Neural cell (in vitro differentiated cells): ENCODE measurements at regions not wholly inside any gene's neighbourhood (a gene's known extent, or its start where the extent isn't known, plus 50 kb on each side); places are given as distances from the start of the nearest gene placed in this dataset.
"Not testable (repeated sequence)": the region's sequence is repeated elsewhere in the genome, so short reads cannot be mapped to it uniquely, and the experiment has no call there.

Source experiments
- H2AFZ ChIP-seq: fragments of 200-600, 300-800 bp; sonication (generic), shearing (Covaris generic); 2 replicates; pipeline ENCODE4 v1.6.0; 2014; ENCODE audit warnings: low read depth, mild to moderate bottlenecking, antibody characterized with exemption, low read length, moderate library complexity
- H3F3A ChIP-seq: fragments of 200-600 bp; shearing (Covaris generic); 2 replicates; pipeline ENCODE4 v1.6.1; 2016; ENCODE audit warnings: mild to moderate bottlenecking, moderate library complexity, mixed read lengths, antibody characterized with exemption, low read length; ENCODE audit not compliant: insufficient read depth, poor library complexity, severe bottlenecking
- H3K27ac ChIP-seq: fragments of 200-600, 300-800 bp; sonication (generic), shearing (Covaris generic); 2 replicates; pipeline ENCODE4 v1.5.1; 2014; ENCODE audit warnings: mild to moderate bottlenecking, low read length, moderate library complexity
- H3K27me3 ChIP-seq: fragments of 300-800, 200-600 bp; sonication (generic), shearing (Covaris generic); 2 replicates; pipeline ENCODE4 v1.6.0; 2014; ENCODE audit warnings: mild to moderate bottlenecking, low read depth, low read length, moderate library complexity; ENCODE audit not compliant: insufficient read depth
- H3K36me3 ChIP-seq: fragments of 300-800, 200-600 bp; sonication (generic), shearing (Covaris generic); 2 replicates; pipeline ENCODE4 v1.5.1; 2014; ENCODE audit warnings: mild to moderate bottlenecking, antibody characterized with exemption, low read length, moderate library complexity; ENCODE audit not compliant: insufficient read depth
- H3K4me2 ChIP-seq: fragments of 300-800, 200-600 bp; sonication (generic), shearing (Covaris generic); 2 replicates; pipeline ENCODE4 v1.6.0; 2014; ENCODE audit warnings: mild to moderate bottlenecking, low read length
- H3K4me3 ChIP-seq: fragments of 300-800, 200-600 bp; sonication (generic), shearing (Covaris generic); 2 replicates; pipeline ENCODE4 v1.5.1; 2014; ENCODE audit warnings: mild to moderate bottlenecking, low read length, moderate library complexity
- H3K79me2 ChIP-seq: fragments of 200-600 bp; shearing (Covaris generic); replicated peaks from 2 replicates; pipeline ENCODE4 v1.6.0; 2014; ENCODE audit warnings: mild to moderate bottlenecking, low read length, moderate library complexity; ENCODE audit not compliant: insufficient read depth
- H3K9ac ChIP-seq: fragments of 300-800, 200-600 bp; sonication (generic), shearing (Covaris generic); 2 replicates; pipeline ENCODE4 v1.6.1; 2016; ENCODE audit warnings: mild to moderate bottlenecking, low read length, mixed read lengths
- H3K9me2 ChIP-seq: fragments of 200-600 bp; shearing (Covaris generic); 2 replicates; pipeline ENCODE4 v1.6.1; 2016; ENCODE audit warnings: mild to moderate bottlenecking, low read length, mixed read lengths; ENCODE audit not compliant: insufficient read depth
- H3K9me3 ChIP-seq: fragments of 200-600, 300-800 bp; sonication (generic), shearing (Covaris generic); 2 replicates; pipeline ENCODE4 v1.6.1; 2016; ENCODE audit warnings: mild to moderate bottlenecking, mixed run types, low read length, moderate library complexity, mixed read lengths
- H4K20me1 ChIP-seq: fragments of 200-600 bp; shearing (Covaris generic); 2 replicates; pipeline ENCODE4 v1.6.1; 2016; ENCODE audit warnings: mild to moderate bottlenecking, mixed run types; ENCODE audit not compliant: insufficient read depth
- EP300 ChIP-seq: fragments of 450-650 bp; conservative IDR thresholded peaks from 2 replicates; pipeline ENCODE4 v1.6.1; 2014; ENCODE audit warnings: antibody characterized with exemption, mild to moderate bottlenecking, moderate library complexity; ENCODE audit not compliant: poor library complexity, severe bottlenecking
- EZH2 ChIP-seq: fragments of 200-600, 300-800 bp; shearing (Covaris generic), sonication (generic); IDR thresholded peaks from 2 replicates; pipeline ENCODE4 v1.6.1; 2014; ENCODE audit warnings: antibody characterized with exemption, low read length, borderline replicate concordance, mild to moderate bottlenecking; ENCODE audit not compliant: insufficient read depth, poor library complexity, severe bottlenecking
- MXI1 ChIP-seq: fragments of 450-650 bp; conservative IDR thresholded peaks from 2 replicates; pipeline ENCODE4 v1.6.1; 2014; ENCODE audit warnings: antibody characterized with exemption, mild to moderate bottlenecking; ENCODE audit not compliant: poor library complexity, severe bottlenecking
- POLR2AphosphoS5 ChIP-seq: IDR thresholded peaks from 2 replicates; pipeline ENCODE4 v1.6.1; 2012
- RAD21 ChIP-seq: fragments of 450-650 bp; conservative IDR thresholded peaks from 2 replicates; pipeline ENCODE4 v1.6.1; 2014; ENCODE audit warnings: antibody characterized with exemption, mild to moderate bottlenecking, moderate library complexity
- SMC3 ChIP-seq: fragments of 450-650 bp; conservative IDR thresholded peaks from 2 replicates; pipeline ENCODE4 v1.6.1; 2014; ENCODE audit warnings: antibody characterized with exemption, mild to moderate bottlenecking, moderate library complexity; ENCODE audit not compliant: poor library complexity
- TAF1 ChIP-seq: IDR thresholded peaks from 2 replicates; pipeline ENCODE4 v1.6.1; 2012; ENCODE audit warnings: low read depth
- TF ChIP-seq, protein P1 (sequence below): IDR thresholded peaks from 2 replicates; pipeline ENCODE4 v1.6.1; 2012; ENCODE audit warnings: borderline replicate concordance
- TF ChIP-seq, protein P2 (sequence below): fragments of 450-650 bp; IDR thresholded peaks from 2 replicates; pipeline ENCODE4 v1.5.1; 2014; ENCODE audit warnings: antibody characterized with exemption, mild to moderate bottlenecking, moderate library complexity; ENCODE audit not compliant: poor library complexity, severe bottlenecking

DNA sequence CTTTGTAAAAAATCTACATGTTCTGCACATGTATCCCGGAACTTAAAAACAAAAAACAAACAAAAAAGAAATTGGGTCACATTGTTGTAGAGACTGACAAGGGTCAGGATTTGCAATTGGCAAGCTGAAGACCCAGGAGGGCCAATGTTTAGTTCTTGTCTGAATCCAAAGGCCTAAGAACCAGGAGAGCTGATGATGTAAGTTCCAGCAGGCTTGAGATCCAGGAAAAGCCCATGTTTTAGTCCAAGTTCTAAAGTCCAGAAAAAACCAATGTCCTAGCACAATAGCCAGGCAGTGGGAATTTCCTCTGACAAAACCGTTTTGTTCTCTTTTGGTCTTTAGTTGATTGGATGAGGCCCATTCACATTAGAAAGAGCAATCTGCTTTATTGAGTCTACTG lies 244.9 kb downstream of the DMAC1 start:
- Histone ChIP-seq H3K9me3 (no peaks in the 10 kb centered on the region), H3K79me2 (no peaks in the 10 kb centered on the region), H3K4me2 (no peak overlapping the region), H3K4me3 (no peak overlapping the region), H3K9ac (no peak overlapping the region), H3K9me2 (no peaks in the 10 kb centered on the region), H3K36me3 (no peaks in the 10 kb centered on the region), H3K27ac (no peak overlapping the region), H4K20me1 (no peaks in the 10 kb centered on the region), H3K27me3 (no peaks in the 10 kb centered on the region), H2AFZ (no peak overlapping the region), H3F3A (no peaks in the 10 kb centered on the region)
- TF ChIP-seq EP300 (no peak), POLR2AphosphoS5 (no peak)

DNA sequence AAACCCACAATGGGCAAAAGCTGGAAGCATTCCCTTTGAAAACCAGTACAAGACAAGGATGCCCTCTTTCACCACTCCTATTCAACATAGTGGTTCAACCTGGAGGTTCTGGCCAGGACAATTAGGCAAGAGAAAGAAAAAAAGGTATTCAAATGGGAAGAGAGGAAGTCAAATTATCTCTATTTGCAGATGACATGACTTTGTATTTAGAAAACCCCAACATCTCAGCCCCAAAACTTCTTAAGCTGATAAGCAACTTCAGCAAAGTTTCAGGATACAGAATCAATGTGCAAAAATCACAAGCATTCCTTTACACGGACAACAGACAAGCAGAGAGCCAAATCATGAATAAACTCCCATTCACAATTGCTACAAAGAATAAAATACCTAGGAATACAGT lies 246.9 kb downstream of the DMAC1 start:
- H3K9me2 ChIP-seq, H3K9me3 ChIP-seq, H3K27me3 ChIP-seq, H2AFZ ChIP-seq, H3K79me2 ChIP-seq, H3K36me3 ChIP-seq, H3K9ac ChIP-seq, H3K4me2 ChIP-seq, H3K4me3 ChIP-seq, H3F3A ChIP-seq, H3K27ac ChIP-seq, H4K20me1 ChIP-seq: not testable (repeated sequence)

DNA sequence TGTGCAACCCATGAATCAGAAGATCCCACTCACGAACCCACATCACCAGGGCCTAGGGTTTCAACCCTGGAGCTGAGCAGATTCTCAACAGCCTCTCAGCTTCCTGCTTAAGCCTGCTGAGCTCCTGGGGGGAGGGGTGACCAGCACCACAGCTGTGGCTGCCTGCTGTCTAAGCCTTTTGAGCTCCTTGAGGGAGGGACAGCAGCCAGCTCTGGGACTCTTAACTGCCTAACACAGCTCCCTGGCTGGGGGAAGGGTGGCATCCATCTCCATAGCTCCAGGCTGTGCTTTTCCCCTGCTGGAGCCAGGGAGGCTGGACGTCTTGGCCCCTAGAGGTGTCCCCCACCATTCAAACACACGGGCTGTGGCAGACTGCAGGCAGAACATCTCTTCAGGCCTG lies 250.3 kb downstream of the DMAC1 start:
- Histone ChIP-seq H3K4me2 (no peak overlapping the region), H3K9me3 (no peaks in the 10 kb centered on the region), H3K27ac (no peak overlapping the region), H3K27me3 (no peaks in the 10 kb centered on the region), H3K79me2 (no peaks in the 10 kb centered on the region), H4K20me1 (no peaks in the 10 kb centered on the region), H3K9me2 (no peaks in the 10 kb centered on the region), H3K9ac (no peak overlapping the region), H3K4me3 (no peak overlapping the region), H2AFZ (no peak overlapping the region), H3K36me3 (no peaks in the 10 kb centered on the region), H3F3A (no peaks in the 10 kb centered on the region)
- TF ChIP-seq MXI1 (no peak), TAF1 (no peak), EZH2 (no peak), SMC3 (no peak)
- TF ChIP-seq, protein P1, sequence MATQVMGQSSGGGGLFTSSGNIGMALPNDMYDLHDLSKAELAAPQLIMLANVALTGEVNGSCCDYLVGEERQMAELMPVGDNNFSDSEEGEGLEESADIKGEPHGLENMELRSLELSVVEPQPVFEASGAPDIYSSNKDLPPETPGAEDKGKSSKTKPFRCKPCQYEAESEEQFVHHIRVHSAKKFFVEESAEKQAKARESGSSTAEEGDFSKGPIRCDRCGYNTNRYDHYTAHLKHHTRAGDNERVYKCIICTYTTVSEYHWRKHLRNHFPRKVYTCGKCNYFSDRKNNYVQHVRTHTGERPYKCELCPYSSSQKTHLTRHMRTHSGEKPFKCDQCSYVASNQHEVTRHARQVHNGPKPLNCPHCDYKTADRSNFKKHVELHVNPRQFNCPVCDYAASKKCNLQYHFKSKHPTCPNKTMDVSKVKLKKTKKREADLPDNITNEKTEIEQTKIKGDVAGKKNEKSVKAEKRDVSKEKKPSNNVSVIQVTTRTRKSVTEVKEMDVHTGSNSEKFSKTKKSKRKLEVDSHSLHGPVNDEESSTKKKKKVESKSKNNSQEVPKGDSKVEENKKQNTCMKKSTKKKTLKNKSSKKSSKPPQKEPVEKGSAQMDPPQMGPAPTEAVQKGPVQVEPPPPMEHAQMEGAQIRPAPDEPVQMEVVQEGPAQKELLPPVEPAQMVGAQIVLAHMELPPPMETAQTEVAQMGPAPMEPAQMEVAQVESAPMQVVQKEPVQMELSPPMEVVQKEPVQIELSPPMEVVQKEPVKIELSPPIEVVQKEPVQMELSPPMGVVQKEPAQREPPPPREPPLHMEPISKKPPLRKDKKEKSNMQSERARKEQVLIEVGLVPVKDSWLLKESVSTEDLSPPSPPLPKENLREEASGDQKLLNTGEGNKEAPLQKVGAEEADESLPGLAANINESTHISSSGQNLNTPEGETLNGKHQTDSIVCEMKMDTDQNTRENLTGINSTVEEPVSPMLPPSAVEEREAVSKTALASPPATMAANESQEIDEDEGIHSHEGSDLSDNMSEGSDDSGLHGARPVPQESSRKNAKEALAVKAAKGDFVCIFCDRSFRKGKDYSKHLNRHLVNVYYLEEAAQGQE: no peak

DNA sequence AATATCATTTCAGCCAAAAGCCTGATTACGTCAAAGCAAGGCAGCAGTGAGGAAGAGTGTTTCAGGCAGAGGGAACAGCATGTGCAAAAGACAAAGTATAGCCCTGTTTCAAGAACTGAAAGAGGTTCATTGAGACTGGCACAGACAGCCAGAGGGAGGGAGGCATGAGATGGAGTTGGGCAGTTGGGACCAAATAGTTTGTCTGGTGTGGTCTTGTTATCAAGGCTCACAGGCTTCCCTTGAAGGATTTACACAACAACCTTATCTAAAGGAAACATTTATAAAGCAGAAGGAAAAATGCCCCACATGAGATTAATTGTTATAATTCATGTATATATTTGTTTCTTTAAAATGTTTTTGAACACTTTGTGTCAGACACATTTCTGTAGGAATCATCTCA lies 253.3 kb downstream of the DMAC1 start:
- Histone ChIP-seq H3K36me3 (no peaks in the 10 kb centered on the region), H3K9me3 (no peaks in the 10 kb centered on the region), H3K27me3 (no peaks in the 10 kb centered on the region), H3K4me2 (no peak overlapping the region), H2AFZ (no peak overlapping the region), H3K27ac (no peak overlapping the region), H3K9me2 (no peaks in the 10 kb centered on the region), H3K79me2 (no peaks in the 10 kb centered on the region), H4K20me1 (no peaks in the 10 kb centered on the region), H3K4me3 (no peak overlapping the region), H3F3A (no peaks in the 10 kb centered on the region), H3K9ac (no peak overlapping the region)
- TF ChIP-seq POLR2AphosphoS5 (no peak), SMC3 (no peak), EP300 (no peak), EZH2 (no peak), TAF1 (no peak), MXI1 (no peak), RAD21 (no peak)
- TF ChIP-seq, protein P1: no peak
- TF ChIP-seq, protein P2, sequence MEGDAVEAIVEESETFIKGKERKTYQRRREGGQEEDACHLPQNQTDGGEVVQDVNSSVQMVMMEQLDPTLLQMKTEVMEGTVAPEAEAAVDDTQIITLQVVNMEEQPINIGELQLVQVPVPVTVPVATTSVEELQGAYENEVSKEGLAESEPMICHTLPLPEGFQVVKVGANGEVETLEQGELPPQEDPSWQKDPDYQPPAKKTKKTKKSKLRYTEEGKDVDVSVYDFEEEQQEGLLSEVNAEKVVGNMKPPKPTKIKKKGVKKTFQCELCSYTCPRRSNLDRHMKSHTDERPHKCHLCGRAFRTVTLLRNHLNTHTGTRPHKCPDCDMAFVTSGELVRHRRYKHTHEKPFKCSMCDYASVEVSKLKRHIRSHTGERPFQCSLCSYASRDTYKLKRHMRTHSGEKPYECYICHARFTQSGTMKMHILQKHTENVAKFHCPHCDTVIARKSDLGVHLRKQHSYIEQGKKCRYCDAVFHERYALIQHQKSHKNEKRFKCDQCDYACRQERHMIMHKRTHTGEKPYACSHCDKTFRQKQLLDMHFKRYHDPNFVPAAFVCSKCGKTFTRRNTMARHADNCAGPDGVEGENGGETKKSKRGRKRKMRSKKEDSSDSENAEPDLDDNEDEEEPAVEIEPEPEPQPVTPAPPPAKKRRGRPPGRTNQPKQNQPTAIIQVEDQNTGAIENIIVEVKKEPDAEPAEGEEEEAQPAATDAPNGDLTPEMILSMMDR: no peak
